ENCODE measurements at regions not wholly inside any gene's neighbourhood (a gene's known extent, or its start where the extent isn't known, plus 50 kb on each side); places are given as distances from the start of the nearest gene placed in this dataset.

GRCh38 chr16:73183611-73184092 is 135.7 kb upstream of the ZFHX3 start:
- H3K36me3 ChIP-seq (ENCODE audit: control insufficient read depth, low read length): no peaks in the 10 kb centered on the region
- H3K4me2 ChIP-seq (ENCODE audit: low read length): no peak overlapping the region

GRCh38 chr16:73179705-73180331 is 131.9 kb upstream of the ZFHX3 start:
- no peak overlapping the region for H3K27ac ChIP-seq (ENCODE audit: low read depth, low read length)
- no peak for TF ChIP-seq EZH2phosphoT487 (IDR thresholded peaks at IDR 0.05; ENCODE audit: borderline replicate concordance, low read length)
- H3K4me1 ChIP-seq (ENCODE audit: control insufficient read depth, low read length): no peaks in the 10 kb centered on the region
- H3K36me3 ChIP-seq (ENCODE audit: control insufficient read depth, low read length): no peaks in the 10 kb centered on the region
- H3K27me3 ChIP-seq (ENCODE audit: control insufficient read depth, low read length): no peaks in the 10 kb centered on the region
- no peaks in the 10 kb centered on the region for H3K9me3 ChIP-seq (ENCODE audit: control insufficient read depth, insufficient read depth, low read length)
- H3F3A ChIP-seq (ENCODE audit: control insufficient read depth, insufficient read depth): no peaks in the 10 kb centered on the region
- no peaks in the 10 kb centered on the region for H3K79me2 ChIP-seq (ENCODE audit: control insufficient read depth, low read length)
- no peak overlapping the region for H3K4me3 ChIP-seq (ENCODE audit: low read length)
- no peaks in the 10 kb centered on the region for H3K9me2 ChIP-seq (replicated peaks; ENCODE audit: control insufficient read depth, low read length)
- H3K4me2 ChIP-seq (ENCODE audit: low read length): no peak overlapping the region
- H4K20me1 ChIP-seq (ENCODE audit: control insufficient read depth, insufficient read depth, low read depth, low read length): no peaks in the 10 kb centered on the region

More at GRCh38 chr16:73183611-73184092, 135.7 kb upstream of the ZFHX3 start:
- Histone ChIP-seq H3F3A (ENCODE audit: control insufficient read depth, insufficient read depth) (no peaks in the 10 kb centered on the region), H3K4me3 (ENCODE audit: low read length) (no peak overlapping the region), H3K27me3 (ENCODE audit: control insufficient read depth, low read length) (no peaks in the 10 kb centered on the region), H3K27ac (ENCODE audit: low read depth, low read length) (no peak overlapping the region), H3K9me3 (ENCODE audit: control insufficient read depth, insufficient read depth, low read length) (no peaks in the 10 kb centered on the region), H3K79me2 (ENCODE audit: control insufficient read depth, low read length) (no peaks in the 10 kb centered on the region), H4K20me1 (ENCODE audit: control insufficient read depth, insufficient read depth, low read depth, low read length) (no peaks in the 10 kb centered on the region), H3K9me2 (replicated peaks; ENCODE audit: control insufficient read depth, low read length) (no peaks in the 10 kb centered on the region), H3K4me1 (ENCODE audit: control insufficient read depth, low read length) (no peaks in the 10 kb centered on the region)
- TF ChIP-seq EZH2phosphoT487 (IDR thresholded peaks at IDR 0.05; ENCODE audit: borderline replicate concordance, low read length) (no peak), CTCF (IDR thresholded peaks at IDR 0.05; ENCODE audit: low read depth, low read length, poor library complexity, severe bottlenecking) (no peak)

GRCh38 chr16:73177729-73178295 is 129.9 kb upstream of the ZFHX3 start:
- Histone ChIP-seq H4K20me1 (ENCODE audit: control insufficient read depth, insufficient read depth, low read depth, low read length) (no peaks in the 10 kb centered on the region), H3K27me3 (ENCODE audit: control insufficient read depth, low read length) (no peaks in the 10 kb centered on the region), H3K4me1 (ENCODE audit: control insufficient read depth, low read length) (no peaks in the 10 kb centered on the region), H3K4me3 (ENCODE audit: low read length) (no peak overlapping the region), H3K36me3 (ENCODE audit: control insufficient read depth, low read length) (no peaks in the 10 kb centered on the region), H3K27ac (ENCODE audit: low read depth, low read length) (no peak overlapping the region), H3F3A (ENCODE audit: control insufficient read depth, insufficient read depth) (no peaks in the 10 kb centered on the region), H3K9me2 (replicated peaks; ENCODE audit: control insufficient read depth, low read length) (no peaks in the 10 kb centered on the region), H3K4me2 (ENCODE audit: low read length) (no peak overlapping the region), H3K79me2 (ENCODE audit: control insufficient read depth, low read length) (no peaks in the 10 kb centered on the region), H3K9me3 (ENCODE audit: control insufficient read depth, insufficient read depth, low read length) (no peaks in the 10 kb centered on the region)
- no peak for TF ChIP-seq CTCF (IDR thresholded peaks at IDR 0.05; ENCODE audit: low read depth, low read length, poor library complexity, severe bottlenecking)
- TF ChIP-seq EZH2phosphoT487 (IDR thresholded peaks at IDR 0.05; ENCODE audit: borderline replicate concordance, low read length): no peak

DNA sequence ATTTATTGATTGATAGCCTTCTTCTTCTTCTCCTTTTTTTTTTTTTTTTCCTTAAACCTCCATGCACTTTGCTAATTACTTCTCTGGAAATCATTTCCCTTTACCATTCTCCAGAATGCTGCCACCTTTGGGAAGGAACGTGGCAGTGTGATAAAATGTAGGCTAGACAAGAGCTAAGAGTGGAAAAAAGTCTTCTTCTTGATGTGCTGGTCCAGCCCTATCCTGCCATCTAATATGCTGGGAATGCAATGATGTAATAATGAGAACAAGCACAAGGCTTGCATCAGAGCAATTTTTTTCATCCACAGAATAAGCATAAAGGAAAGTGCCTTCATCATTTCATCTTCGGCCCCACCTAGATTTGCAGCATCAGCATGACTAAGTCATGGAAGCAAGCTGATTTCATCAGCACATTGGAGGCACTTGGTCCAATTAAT is 128.7 kb upstream of the ZFHX3 start:
- TF ChIP-seq CTCF (IDR thresholded peaks at IDR 0.05; ENCODE audit: low read depth, low read length, poor library complexity, severe bottlenecking) (no peak), EZH2phosphoT487 (IDR thresholded peaks at IDR 0.05; ENCODE audit: borderline replicate concordance, low read length) (no peak)
- H3K9me3 ChIP-seq (ENCODE audit: control insufficient read depth, insufficient read depth, low read length): no peaks in the 10 kb centered on the region
- no peaks in the 10 kb centered on the region for H3K4me1 ChIP-seq (ENCODE audit: control insufficient read depth, low read length)
- H4K20me1 ChIP-seq (ENCODE audit: control insufficient read depth, insufficient read depth, low read depth, low read length): no peaks in the 10 kb centered on the region
- H3K4me3 ChIP-seq (ENCODE audit: low read length): no peak overlapping the region
- H3K9me2 ChIP-seq (replicated peaks; ENCODE audit: control insufficient read depth, low read length): no peaks in the 10 kb centered on the region
- H3K27ac ChIP-seq (ENCODE audit: low read depth, low read length): no peak overlapping the region
- H3K27me3 ChIP-seq (ENCODE audit: control insufficient read depth, low read length): no peaks in the 10 kb centered on the region
- H3K79me2 ChIP-seq (ENCODE audit: control insufficient read depth, low read length): no peaks in the 10 kb centered on the region
- H3K36me3 ChIP-seq (ENCODE audit: control insufficient read depth, low read length): no peaks in the 10 kb centered on the region
- no peaks in the 10 kb centered on the region for H3F3A ChIP-seq (ENCODE audit: control insufficient read depth, insufficient read depth)
- H3K4me2 ChIP-seq (ENCODE audit: low read length): no peak overlapping the region

All from DOHH2 (cell line).